ENCODE measurements at regions not wholly inside any gene's neighbourhood (a gene's known extent, or its start where the extent isn't known, plus 50 kb on each side); places are given as distances from the start of the nearest gene placed in this dataset.
"Not testable (repeated sequence)": the region's sequence is repeated elsewhere in the genome, so short reads cannot be mapped to it uniquely, and the experiment has no call there.

- in situ Hi-C loops (cut with MboI; ENCODE audit: low sequenced_read_pairs, unreplicated experiment) = no loop called here
- no peak for TF ChIP-seq CTCF (IDR thresholded peaks at IDR 0.05; ENCODE audit: borderline replicate concordance, control extremely low read depth, extremely low read depth, insufficient read depth, missing control alignments)
- no peak for DNase-seq (ENCODE audit: low spot score)
These were observed 251.1 kb upstream of the TRIB2 start for GRCh38 chr2:12465631-12466135.

- TF ChIP-seq CTCF (IDR thresholded peaks at IDR 0.05; ENCODE audit: borderline replicate concordance, control extremely low read depth, extremely low read depth, insufficient read depth, missing control alignments) = no peak
- no peak for DNase-seq (ENCODE audit: low spot score)
- in situ Hi-C loops (cut with MboI; ENCODE audit: low sequenced_read_pairs, unreplicated experiment) = no loop called here
These were observed 249.4 kb upstream of the TRIB2 start for GRCh38 chr2:12467303-12467702.

GRCh38 chr2:12469141-12469561 is 247.6 kb upstream of the TRIB2 start:
- no peak for DNase-seq (ENCODE audit: low spot score)
- in situ Hi-C loops (cut with MboI; ENCODE audit: low sequenced_read_pairs, unreplicated experiment) = no loop called here
- TF ChIP-seq CTCF (IDR thresholded peaks at IDR 0.05; ENCODE audit: borderline replicate concordance, control extremely low read depth, extremely low read depth, insufficient read depth, missing control alignments) = no peak

GRCh38 chr2:12472265-12472664 is 244.5 kb upstream of the TRIB2 start:
- DNase-seq (ENCODE audit: low spot score); in situ Hi-C loops (cut with MboI; ENCODE audit: low sequenced_read_pairs, unreplicated experiment): not testable (repeated sequence)

GRCh38 chr2:12478151-12479064 is 238.3 kb upstream of the TRIB2 start:
- DNase-seq (ENCODE audit: low spot score) = no peak
- in situ Hi-C loops (cut with MboI; ENCODE audit: low sequenced_read_pairs, unreplicated experiment) = no loop called here
- no peak for TF ChIP-seq CTCF (IDR thresholded peaks at IDR 0.05; ENCODE audit: borderline replicate concordance, control extremely low read depth, extremely low read depth, insufficient read depth, missing control alignments)

- no peak for TF ChIP-seq CTCF (IDR thresholded peaks at IDR 0.05; ENCODE audit: borderline replicate concordance, control extremely low read depth, extremely low read depth, insufficient read depth, missing control alignments)
- in situ Hi-C loops (cut with MboI; ENCODE audit: low sequenced_read_pairs, unreplicated experiment) = no loop called here
- DNase-seq (ENCODE audit: low spot score) = no peak
These were observed 237.6 kb upstream of the TRIB2 start for GRCh38 chr2:12479065-12479601.

- no peak for TF ChIP-seq CTCF (IDR thresholded peaks at IDR 0.05; ENCODE audit: borderline replicate concordance, control extremely low read depth, extremely low read depth, insufficient read depth, missing control alignments)
- no peak for DNase-seq (ENCODE audit: low spot score)
- in situ Hi-C loops (cut with MboI; ENCODE audit: low sequenced_read_pairs, unreplicated experiment) = no loop called here
These were observed 232.1 kb upstream of the TRIB2 start for GRCh38 chr2:12484536-12485115.

Measured in GM13976 (cell line).